ENCODE measurements at regions not wholly inside any gene's neighbourhood (a gene's known extent, or its start where the extent isn't known, plus 50 kb on each side); places are given as distances from the start of the nearest gene placed in this dataset.

GRCh38 chr1:229871078-229871676, 195.9 kb upstream of the GALNT2 start:
- no peak overlapping the region for H2BK5ac ChIP-seq (ENCODE audit: low read depth, low read length)
- H4K91ac ChIP-seq (replicated peaks; ENCODE audit: insufficient read length, low read length), result no peak overlapping the region
- H3K4me2 ChIP-seq (ENCODE audit: insufficient read depth in 1 of 2, low read depth in 2 of 2, low read length in 2 of 2), result no peak overlapping the region
- no peak overlapping the region for H3K27ac ChIP-seq (ENCODE audit: low read depth, low read length)
- no peak overlapping the region for H2BK120ac ChIP-seq (replicated peaks; ENCODE audit: low read depth, low read length)
- DNase-seq (ENCODE audit: low read depth in 1 of 2, low spot score in 2 of 2) (no peak), FAIRE-seq (no peak)
- 93% methylated on average over 9 of the region's 9 CpGs; no CpG with 5 or more reads in 1 of the 2 experiments for WGBS, 2 experiments (ENCODE audit: extremely low coverage in 1 of 2, insufficient coverage in 1 of 2, insufficient read length in 1 of 2, insufficient replicate concordance in 2 of 2, low coverage in 1 of 2, low lambda C conversion rate in 2 of 2, missing lambda C conversion rate in 1 of 2)
- peaks cover 3% of the 10 kb centered on the region; the same call in 1 of the 2 replicates for H3K23me2 ChIP-seq (ENCODE audit: low read depth, low read length)
- no peak overlapping the region for H2BK12ac ChIP-seq (ENCODE audit: low read depth, low read length)
- H3K4me1 ChIP-seq (replicated peaks in 1 of 4; ENCODE audit: control insufficient read depth in 3 of 4, insufficient read depth in 4 of 4, low read length in 3 of 4), result no peaks in the 10 kb centered on the region
- H4K8ac ChIP-seq (ENCODE audit: extremely low read depth, insufficient read depth, low read length), result no peak overlapping the region
- no peak overlapping the region for H2BK20ac ChIP-seq (ENCODE audit: low read length)
- H2BK15ac ChIP-seq (ENCODE audit: low read length), result no peak overlapping the region
- CTCF ChIA-PET (ENCODE audit: partially characterized antibody), result interaction anchor here (1.0 to 2.0 kb wide), 3 partner anchors 17 to 210 kb away, joined by 3 to 8 read pairs (median 6); no protein-coding TSS in a partner anchor
- H3K23ac ChIP-seq (ENCODE audit: insufficient read length), result no peak overlapping the region
- H3K27me3 ChIP-seq (replicated peaks in 1 of 4; ENCODE audit: control insufficient read depth in 3 of 4, extremely low read depth in 1 of 4, insufficient read depth in 3 of 4, low read length in 3 of 4), result no peaks in the 10 kb centered on the region
- no peaks in the 10 kb centered on the region for H3K79me1 ChIP-seq (ENCODE audit: low read depth, low read length)
- no peak overlapping the region for H2AFZ ChIP-seq (ENCODE audit: low read length)
- no peak overlapping the region for H3K18ac ChIP-seq (ENCODE audit: extremely low read depth, low read length)
- H3K14ac ChIP-seq (ENCODE audit: insufficient read length), result no peak overlapping the region
- H3K56ac ChIP-seq (replicated peaks; ENCODE audit: insufficient read length, low read depth, low read length), result no peak overlapping the region
- no peak overlapping the region for H3K4me3 ChIP-seq (ENCODE audit: extremely low read depth in 1 of 4, insufficient read depth in 2 of 4, low read depth in 3 of 4, low read length in 4 of 4)
- no peak overlapping the region for H4K5ac ChIP-seq (ENCODE audit: insufficient read length, low read depth, low read length)
- no peaks in the 10 kb centered on the region for H4K20me1 ChIP-seq (replicated peaks in 1 of 2; ENCODE audit: control insufficient read depth in 1 of 2, insufficient read depth in 2 of 2, low read length in 2 of 2)
- 0 out of 2 replicates have a peak overlapping the region, but pooled peaks have one; percentile 16 for H2AK5ac ChIP-seq (ENCODE audit: low read depth, low read length)
- no peak overlapping the region; a peak in 1 of 7 replicates for H3K9ac ChIP-seq (replicated peaks in 1 of 4; ENCODE audit: extremely low read depth in 1 of 4, low read depth in 3 of 4, low read length in 3 of 4)
- H3K79me2 ChIP-seq (ENCODE audit: control insufficient read depth in 1 of 2, insufficient read depth in 2 of 2, low read length in 2 of 2), result no peaks in the 10 kb centered on the region
- POLR2A ChIA-PET (ENCODE audit: partially characterized antibody), result no interaction called here
- H3K9me3 ChIP-seq (ENCODE audit: insufficient read depth in 2 of 2, low read depth in 1 of 2, low read length in 1 of 2), result 0 out of 4 replicates have a peak, but pooled peaks cover 0 to 3% of the 10 kb centered on the region in 2 experiments
- H3K36me3 ChIP-seq (ENCODE audit: control insufficient read depth in 2 of 4, insufficient read depth in 4 of 4, low read length in 3 of 4), result no peaks in the 10 kb centered on the region
- no peak overlapping the region for H3K4ac ChIP-seq (replicated peaks; ENCODE audit: insufficient read length, low read depth, low read length)
- TF ChIP-seq KDM5A (IDR thresholded peaks at IDR 0.05; ENCODE audit: low read length) (no peak), FOSL1 (IDR thresholded peaks at IDR 0.05; ENCODE audit: insufficient read depth, low read depth, low read length) (no peak), NRF1 (IDR thresholded peaks at IDR 0.05; ENCODE audit: low read depth, low read length) (no peak), MAX (IDR thresholded peaks at IDR 0.05) (no peak), POLR2A (IDR thresholded peaks at IDR 0.05; ENCODE audit: control extremely low read depth in 1 of 2, low read depth in 2 of 2, low read length in 2 of 2) (no peak), EP300 (IDR thresholded peaks at IDR 0.05; ENCODE audit: borderline replicate concordance in 1 of 2, low read depth in 2 of 2, low read length in 2 of 2) (no peak), SIN3A (conservative IDR thresholded peaks at IDR 0.05 in 1 of 2, IDR thresholded peaks at IDR 0.05 in 1 of 2; ENCODE audit: low read depth in 1 of 2, low read length in 2 of 2) (no peak), RBBP5 (IDR thresholded peaks at IDR 0.05; ENCODE audit: borderline replicate concordance, low read depth, low read length) (no peak), SRF (IDR thresholded peaks at IDR 0.05; ENCODE audit: low read depth, low read length) (no peak), HDAC6 (IDR thresholded peaks at IDR 0.05; ENCODE audit: low read depth, low read length) (no peak), NANOG (IDR thresholded peaks at IDR 0.05; ENCODE audit: insufficient read depth, low read depth, low read length, poor library complexity, severe bottlenecking) (no peak), CBX5 (IDR thresholded peaks at IDR 0.05; ENCODE audit: low read depth, low read length) (no peak)
